Upper lobe of left lung (tissue), 4 donors: ENCODE measurements at regions not wholly inside any gene's neighbourhood (a gene's known extent, or its start where the extent isn't known, plus 50 kb on each side); places are given as distances from the start of the nearest gene placed in this dataset.

Source experiments
- CTCF ChIP-seq, 6 experiments: fragments of 450-650 bp in 4 of 6; fragments of 200-600 bp in 2 of 6; sonication (generic) in 2 of 6; IDR thresholded peaks; one replicate each; pipeline ENCODE4 v1.5.1; 2016 to 2019; ENCODE audit warnings: antibody characterized with exemption in 6 of 6
- EP300 ChIP-seq, 4 donors: sonication (generic); formaldehyde crosslinking; IDR thresholded peaks; one replicate each; pipeline ENCODE4 v1.5.1; 2017; ENCODE audit warnings: antibody characterized with exemption in 4 of 4, control low read depth in 2 of 4

- TF ChIP-seq CTCF (IDR thresholded peaks at IDR 0.05): no peak
- TF ChIP-seq EP300 (IDR thresholded peaks at IDR 0.05): no peak
Measured at GRCh38 chr6:138028893-138029292, 78.3 kb downstream of the PERP start.
